PFSK-1 (cell line): ENCODE measurements at regions not wholly inside any gene's neighbourhood (a gene's known extent, or its start where the extent isn't known, plus 50 kb on each side); places are given as distances from the start of the nearest gene placed in this dataset.

Experiments
- FOXP2 ChIP-seq: optimal IDR thresholded peaks from 2 replicates; pipeline ENCODE3; 2011; ENCODE audit warnings: borderline replicate concordance, control low read depth, inconsistent platforms; ENCODE audit not compliant: insufficient read depth; ENCODE audit errors: extremely low read length, extremely low read depth
- POLR2AphosphoS5 ChIP-seq: IDR thresholded peaks from 2 replicates; pipeline ENCODE4 v1.6.1; 2012; ENCODE audit warnings: low read depth, mild to moderate bottlenecking, control low read depth, low read length, moderate library complexity
- REST ChIP-seq, 2 experiments: IDR thresholded peaks; 2 replicates each; pipeline versions ENCODE4 v1.6.1 to v1.8.0; 2011 to 2012; ENCODE audit warnings: low read depth in 2 of 2, low read length in 2 of 2, control low read depth in 1 of 2, inconsistent platforms in 1 of 2, mild to moderate bottlenecking in 1 of 2, moderate library complexity in 1 of 2; ENCODE audit not compliant: insufficient read depth in 1 of 2
- SIN3A ChIP-seq: IDR thresholded peaks from 2 replicates; pipeline ENCODE4 v1.6.1; 2012; ENCODE audit warnings: mild to moderate bottlenecking, low read length, moderate library complexity, borderline replicate concordance; ENCODE audit not compliant: insufficient read depth
- TAF1 ChIP-seq: IDR thresholded peaks from 2 replicates; pipeline ENCODE4 v1.6.1; 2012; ENCODE audit warnings: low read length, control low read depth, borderline replicate concordance; ENCODE audit not compliant: insufficient read depth

- no peak for TF ChIP-seq TAF1
- no peak for TF ChIP-seq SIN3A
- TF ChIP-seq POLR2AphosphoS5: no peak
- no peak for TF ChIP-seq REST (IDR thresholded peaks at IDR 0.05; ENCODE audit: insufficient read depth in 1 of 2, low read depth in 2 of 2, low read length in 2 of 2)
- no peak for TF ChIP-seq FOXP2
These were observed 166.7 kb downstream of the NUP210 start for GRCh38 chr3:13253208-13253937.

GRCh38 chr3:13252207-13252606, 167.9 kb downstream of the NUP210 start:
- no peak for TF ChIP-seq POLR2AphosphoS5
- no peak for TF ChIP-seq TAF1
- no peak for TF ChIP-seq REST (IDR thresholded peaks at IDR 0.05; ENCODE audit: insufficient read depth in 1 of 2, low read depth in 2 of 2, low read length in 2 of 2)
- TF ChIP-seq FOXP2: no peak
- no peak for TF ChIP-seq SIN3A

GRCh38 chr3:13251166-13251903, 168.8 kb downstream of the NUP210 start:
- TF ChIP-seq TAF1 (no peak), FOXP2 (no peak), SIN3A (no peak), POLR2AphosphoS5 (no peak), REST (IDR thresholded peaks at IDR 0.05; ENCODE audit: insufficient read depth in 1 of 2, low read depth in 2 of 2, low read length in 2 of 2) (no peak)

GRCh38 chr3:13249664-13250390, 170.3 kb downstream of the NUP210 start:
- TF ChIP-seq TAF1 (no peak), SIN3A (no peak), FOXP2 (no peak), POLR2AphosphoS5 (no peak), REST (IDR thresholded peaks at IDR 0.05; ENCODE audit: insufficient read depth in 1 of 2, low read depth in 2 of 2, low read length in 2 of 2) (no peak)
